HG02973 (cell line): ENCODE measurements at regions not wholly inside any gene's neighbourhood (a gene's known extent, or its start where the extent isn't known, plus 50 kb on each side); places are given as distances from the start of the nearest gene placed in this dataset.
A peak's percentile ranks its signal among the peaks of the same experiment; 100 is the strongest.
"Not testable (repeated sequence)": the region's sequence is repeated elsewhere in the genome, so short reads cannot be mapped to it uniquely, and the experiment has no call there.

Experiments used
- ATAC-seq: cut with Tn5 transposase; IDR thresholded peaks from one replicate; pipeline ENCODE4 v1.9.1; 2021; ENCODE audit warnings: moderate library complexity; ENCODE audit not compliant: unreplicated experiment

GRCh38 chr10:21463436-21463835, 62.0 kb downstream of the SKIDA1 start:
- ATAC-seq: no peak

- ATAC-seq: no peak
These were observed 67.2 kb downstream of the SKIDA1 start for GRCh38 chr10:21458126-21458871.

- ATAC-seq: no peak
These were observed 69.3 kb downstream of the SKIDA1 start for GRCh38 chr10:21456160-21456559.

- no peak for ATAC-seq
These were observed 73.3 kb downstream of the SKIDA1 start for GRCh38 chr10:21452203-21452602.

- ATAC-seq: peak; percentile 65
These were observed 76.1 kb downstream of the SKIDA1 start for GRCh38 chr10:21449288-21449966.

- ATAC-seq: no peak
These were observed 80.3 kb downstream of the SKIDA1 start for GRCh38 chr10:21445163-21445562.

- no peak for ATAC-seq
These were observed 83.9 kb downstream of the SKIDA1 start for GRCh38 chr10:21441625-21442024.

- not testable (repeated sequence) for ATAC-seq
These were observed 86.6 kb downstream of the SKIDA1 start for GRCh38 chr10:21438914-21439313.

GRCh38 chr10:21437770-21438382, 87.6 kb downstream of the SKIDA1 start:
- no peak for ATAC-seq

- no peak for ATAC-seq
These were observed 93.2 kb downstream of the SKIDA1 start for GRCh38 chr10:21432266-21432665.

GRCh38 chr10:21431799-21432198, 93.7 kb downstream of the SKIDA1 start:
- ATAC-seq: no peak

GRCh38 chr10:21427804-21428481, 97.5 kb downstream of the SKIDA1 start:
- peak; percentile 50 for ATAC-seq

GRCh38 chr10:21424459-21424861, 101.0 kb downstream of the SKIDA1 start:
- ATAC-seq: no peak

GRCh38 chr10:21423850-21424249, 101.6 kb downstream of the SKIDA1 start:
- no peak for ATAC-seq

- no peak for ATAC-seq
These were observed 102.1 kb downstream of the SKIDA1 start for GRCh38 chr10:21423338-21423737.

- no peak for ATAC-seq
These were observed 103.7 kb downstream of the SKIDA1 start for GRCh38 chr10:21421794-21422193.

GRCh38 chr10:21421016-21421415, 104.5 kb downstream of the SKIDA1 start:
- ATAC-seq: no peak

GRCh38 chr10:21418981-21419576, 106.4 kb downstream of the SKIDA1 start:
- ATAC-seq: not testable (repeated sequence)

GRCh38 chr10:21417172-21417712, 108.2 kb downstream of the SKIDA1 start:
- ATAC-seq: no peak

- no peak for ATAC-seq
These were observed 111.8 kb downstream of the SKIDA1 start for GRCh38 chr10:21413680-21414079.

- ATAC-seq: no peak
These were observed 112.2 kb downstream of the SKIDA1 start for GRCh38 chr10:21413268-21413667.
